Mucosa of descending colon (tissue), 3 donors: ENCODE measurements at regions not wholly inside any gene's neighbourhood (a gene's known extent, or its start where the extent isn't known, plus 50 kb on each side); places are given as distances from the start of the nearest gene placed in this dataset.

ENCODE experiments used
- ATAC-seq: fragments of 200-7000 bp; cut with Tn5 transposase; one replicate; pipeline ENCODE4 v1.9.1; 2020; ENCODE audit warnings: mild to moderate bottlenecking, moderate library complexity
- DNase-seq, 3 donors: peaks; one replicate each; pipeline ENCODE4 v3.0.0-alpha.2; 2020
- H3K36me3 ChIP-seq: fragments of 200-600 bp; one replicate; pipeline ENCODE4 v1.8.0; 2021; ENCODE audit warnings: low read depth, mild to moderate bottlenecking
- H3K4me1 ChIP-seq: fragments of 200-600 bp; one replicate; pipeline ENCODE4 v1.8.0; 2021; ENCODE audit warnings: low read depth, mild to moderate bottlenecking
- H3K4me3 ChIP-seq: fragments of 200-600 bp; one replicate; pipeline ENCODE4 v1.8.0; 2021; ENCODE audit warnings: mild to moderate bottlenecking
- H3K9me3 ChIP-seq: fragments of 200-600 bp; one replicate; pipeline ENCODE4 v1.8.0; 2021; ENCODE audit warnings: mild to moderate bottlenecking
- CTCF ChIP-seq: fragments of 200-600 bp; IDR thresholded peaks from one replicate; pipeline ENCODE4 v1.8.0; 2022; ENCODE audit warnings: antibody characterized with exemption, mild to moderate bottlenecking
- intact Hi-C, 2 donors: fragments of 100-400 bp; cut with DNase I in 1 of 2; cut with micrococcal nuclease in 1 of 2; formaldehyde crosslinking; loops; one replicate each; pipeline versions ENCODE4 v1.11.0 to v1.11.1; 2022; cut with DNase I, micrococcal nuclease
- donor health status: DM: no; HTN: no; CAD: no; lungs with moderate emphysema.
- donor health status: DM: no; HTN: no; CAD: no.
- donor health status: DM: no; HTN: yes; CAD: no.

- ATAC-seq: no peak
- Histone ChIP-seq H3K4me1 (no peaks in the 10 kb centered on the region), H3K4me3 (no peak overlapping the region), H3K9me3 (peaks cover 26% of the 10 kb centered on the region), H3K36me3 (no peaks in the 10 kb centered on the region)
- no peak for TF ChIP-seq CTCF
- intact Hi-C loops: no loop called here
- no peak for DNase-seq
Observed at GRCh38 chr3:152037953-152038352, 164.5 kb downstream of the SUCNR1 start.

- H3K36me3 ChIP-seq: no peaks in the 10 kb centered on the region
- no peaks in the 10 kb centered on the region for H3K4me1 ChIP-seq
- peaks cover 24% of the 10 kb centered on the region for H3K9me3 ChIP-seq
- intact Hi-C loops: no loop called here
- no peak for DNase-seq
- H3K4me3 ChIP-seq: no peak overlapping the region
- TF ChIP-seq CTCF: no peak
- ATAC-seq: no peak
Observed at GRCh38 chr3:152038490-152038889, 165.0 kb downstream of the SUCNR1 start.

GRCh38 chr3:152039887-152040286 lies 166.4 kb downstream of the SUCNR1 start:
- ATAC-seq (no peak), DNase-seq (no peak)
- no peak for TF ChIP-seq CTCF

GRCh38 chr3:152040319-152040718 lies 166.9 kb downstream of the SUCNR1 start:
- H3K9me3 ChIP-seq: peaks cover 22% of the 10 kb centered on the region
- no peak for TF ChIP-seq CTCF
- no peaks in the 10 kb centered on the region for H3K36me3 ChIP-seq
- ATAC-seq: no peak
- no peaks in the 10 kb centered on the region for H3K4me1 ChIP-seq
- no peak overlapping the region for H3K4me3 ChIP-seq
- intact Hi-C loops: no loop called here
- no peak for DNase-seq

More at GRCh38 chr3:152039887-152040286, 166.4 kb downstream of the SUCNR1 start:
- intact Hi-C loops: no loop called here
- Histone ChIP-seq H3K4me1 (no peaks in the 10 kb centered on the region), H3K9me3 (peaks cover 22% of the 10 kb centered on the region), H3K36me3 (no peaks in the 10 kb centered on the region), H3K4me3 (no peak overlapping the region)

- H3K36me3 ChIP-seq: no peaks in the 10 kb centered on the region
- ATAC-seq (no peak), DNase-seq (no peak)
- H3K4me3 ChIP-seq: no peak overlapping the region
- no peak for TF ChIP-seq CTCF
- intact Hi-C loops: no loop called here
- no peaks in the 10 kb centered on the region for H3K4me1 ChIP-seq
- H3K9me3 ChIP-seq: no peaks in the 10 kb centered on the region
Observed at GRCh38 chr3:152043620-152044019, 170.2 kb downstream of the SUCNR1 start.

- H3K36me3 ChIP-seq: no peaks in the 10 kb centered on the region
- H3K4me1 ChIP-seq: no peaks in the 10 kb centered on the region
- DNase-seq (no peak), ATAC-seq (no peak)
- H3K9me3 ChIP-seq: no peaks in the 10 kb centered on the region
- intact Hi-C loops: no loop called here
- TF ChIP-seq CTCF: no peak
- H3K4me3 ChIP-seq: no peak overlapping the region
Observed at GRCh38 chr3:152046280-152046679, 172.8 kb downstream of the SUCNR1 start.
